Loucy (cell line): ENCODE measurements at regions not wholly inside any gene's neighbourhood (a gene's known extent, or its start where the extent isn't known, plus 50 kb on each side); places are given as distances from the start of the nearest gene placed in this dataset.
A peak's percentile ranks its signal among the peaks of the same experiment; 100 is the strongest.

Source experiments
- H2AFZ ChIP-seq: fragments of 200-600 bp; sonication (generic); 2 replicates; pipeline ENCODE4 v1.6.0; 2016; ENCODE audit warnings: antibody characterized with exemption, mild to moderate bottlenecking, low read length, moderate library complexity
- H3F3A ChIP-seq: fragments of 200-600 bp; 2 replicates; pipeline ENCODE4 v1.6.0; 2016; ENCODE audit warnings: antibody characterized with exemption, low read depth, mild to moderate bottlenecking
- H3K27me3 ChIP-seq: fragments of 200-600 bp; sonication (generic); 2 replicates; pipeline ENCODE4 v1.6.1; 2014; ENCODE audit warnings: low read length, mild to moderate bottlenecking; ENCODE audit not compliant: insufficient read depth, poor library complexity, severe bottlenecking
- H3K36me3 ChIP-seq: fragments of 200-600 bp; sonication (generic); 2 replicates; pipeline ENCODE4 v1.6.1; 2016; ENCODE audit warnings: low read length; ENCODE audit not compliant: insufficient read depth
- H3K4me1 ChIP-seq: fragments of 200-600 bp; sonication (generic); 2 replicates; pipeline ENCODE4 v1.5.1; 2014; ENCODE audit warnings: low read length, mild to moderate bottlenecking; ENCODE audit not compliant: insufficient read depth, poor library complexity, severe bottlenecking
- H3K4me2 ChIP-seq: fragments of 200-600 bp; sonication (generic); 2 replicates; pipeline ENCODE4 v1.6.0; 2014; ENCODE audit warnings: antibody characterized with exemption, low read length, low read depth, mild to moderate bottlenecking; ENCODE audit not compliant: poor library complexity, severe bottlenecking
- H3K4me3 ChIP-seq: fragments of 200-600 bp; sonication (generic); 2 replicates; pipeline ENCODE4 v1.5.1; 2014; ENCODE audit warnings: low read length, mild to moderate bottlenecking, mixed read lengths; ENCODE audit not compliant: poor library complexity, severe bottlenecking
- H3K79me2 ChIP-seq: fragments of 200-600 bp; sonication (generic); 2 replicates; pipeline ENCODE4 v1.6.1; 2014; ENCODE audit warnings: low read length; ENCODE audit not compliant: insufficient read depth
- H3K9ac ChIP-seq: fragments of 200-600 bp; sonication (generic); 2 replicates; pipeline ENCODE4 v1.6.0; 2014; ENCODE audit warnings: mild to moderate bottlenecking, low read depth, low read length, moderate library complexity; ENCODE audit not compliant: poor library complexity, severe bottlenecking
- H3K9me2 ChIP-seq: fragments of 200-600 bp; sonication (generic); replicated peaks from 2 replicates; pipeline ENCODE4 v1.6.1; 2016; ENCODE audit warnings: low read depth, low read length, mixed read lengths
- H3K9me3 ChIP-seq: fragments of 200-600 bp; sonication (generic); 2 replicates; pipeline ENCODE4 v1.6.1; 2014; ENCODE audit warnings: mild to moderate bottlenecking, antibody characterized with exemption, low read length, low read depth; ENCODE audit not compliant: insufficient read depth
- H4K20me1 ChIP-seq: fragments of 200-600 bp; sonication (generic); 2 replicates; pipeline ENCODE4 v1.6.0; 2014; ENCODE audit warnings: antibody characterized with exemption, low read length, mild to moderate bottlenecking; ENCODE audit not compliant: insufficient read depth, poor library complexity, severe bottlenecking
- EZH2phosphoT487 ChIP-seq: fragments of 200-600 bp; IDR thresholded peaks from 2 replicates; pipeline ENCODE4 v1.6.1; 2018; ENCODE audit warnings: antibody characterized with exemption, mild to moderate bottlenecking, moderate library complexity, borderline replicate concordance
- TF ChIP-seq, protein P1 (sequence below): fragments of 200-600 bp; sonication (generic); conservative IDR thresholded peaks from 2 replicates; pipeline ENCODE4 v1.5.1; 2014; ENCODE audit warnings: mild to moderate bottlenecking, antibody characterized with exemption, low read length

DNA sequence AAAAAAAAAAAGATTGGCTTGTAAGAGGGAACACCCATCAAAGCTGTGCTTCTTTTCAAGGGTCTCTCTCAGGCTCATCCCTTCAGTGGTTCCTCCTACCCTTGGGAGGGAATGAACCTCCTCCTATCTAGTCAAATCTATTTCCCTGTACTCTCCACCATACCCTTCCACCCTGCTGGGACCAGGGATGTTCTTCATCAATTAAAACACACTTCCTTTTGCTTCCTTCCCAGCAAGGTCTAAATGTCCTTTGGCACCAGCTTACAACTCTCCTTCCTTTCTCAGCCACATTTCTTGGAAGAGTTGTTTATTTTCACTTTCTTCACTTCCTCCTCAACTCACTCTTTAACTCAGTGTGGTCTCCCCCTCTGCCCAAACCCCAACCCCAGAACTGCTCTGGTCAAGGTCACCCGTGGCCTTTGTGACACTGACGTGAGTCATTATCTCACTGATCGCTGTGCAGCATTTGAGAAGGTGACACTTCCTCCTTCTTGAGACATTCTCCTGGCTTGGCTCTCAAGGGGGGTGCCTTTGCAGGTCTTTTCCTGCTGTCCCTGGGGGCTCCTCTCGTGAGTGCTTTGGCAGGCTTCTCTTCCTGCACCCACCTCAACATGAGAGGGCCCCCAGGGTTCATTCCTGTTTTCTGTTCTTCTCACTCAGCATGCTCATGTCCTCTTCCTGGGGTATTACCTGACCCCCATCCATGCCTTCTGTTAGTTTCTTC is 210.5 kb upstream of the TLE3 start:
- H3K4me1 ChIP-seq = peaks cover 23% of the 10 kb centered on the region
- H2AFZ ChIP-seq = peak overlapping the region; percentile 68
- H3K9me3 ChIP-seq = no peaks in the 10 kb centered on the region
- H3K79me2 ChIP-seq = no peaks in the 10 kb centered on the region
- H3K27me3 ChIP-seq = no peaks in the 10 kb centered on the region
- no peak overlapping the region for H3K4me3 ChIP-seq
- no peaks in the 10 kb centered on the region for H4K20me1 ChIP-seq
- no peaks in the 10 kb centered on the region for H3F3A ChIP-seq
- peak overlapping the region; percentile 36 for H3K4me2 ChIP-seq
- TF ChIP-seq, protein P1, sequence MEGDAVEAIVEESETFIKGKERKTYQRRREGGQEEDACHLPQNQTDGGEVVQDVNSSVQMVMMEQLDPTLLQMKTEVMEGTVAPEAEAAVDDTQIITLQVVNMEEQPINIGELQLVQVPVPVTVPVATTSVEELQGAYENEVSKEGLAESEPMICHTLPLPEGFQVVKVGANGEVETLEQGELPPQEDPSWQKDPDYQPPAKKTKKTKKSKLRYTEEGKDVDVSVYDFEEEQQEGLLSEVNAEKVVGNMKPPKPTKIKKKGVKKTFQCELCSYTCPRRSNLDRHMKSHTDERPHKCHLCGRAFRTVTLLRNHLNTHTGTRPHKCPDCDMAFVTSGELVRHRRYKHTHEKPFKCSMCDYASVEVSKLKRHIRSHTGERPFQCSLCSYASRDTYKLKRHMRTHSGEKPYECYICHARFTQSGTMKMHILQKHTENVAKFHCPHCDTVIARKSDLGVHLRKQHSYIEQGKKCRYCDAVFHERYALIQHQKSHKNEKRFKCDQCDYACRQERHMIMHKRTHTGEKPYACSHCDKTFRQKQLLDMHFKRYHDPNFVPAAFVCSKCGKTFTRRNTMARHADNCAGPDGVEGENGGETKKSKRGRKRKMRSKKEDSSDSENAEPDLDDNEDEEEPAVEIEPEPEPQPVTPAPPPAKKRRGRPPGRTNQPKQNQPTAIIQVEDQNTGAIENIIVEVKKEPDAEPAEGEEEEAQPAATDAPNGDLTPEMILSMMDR = no peak
- TF ChIP-seq EZH2phosphoT487 = no peak
- H3K36me3 ChIP-seq = no peaks in the 10 kb centered on the region
- H3K9me2 ChIP-seq = no peaks in the 10 kb centered on the region
- no peak overlapping the region for H3K9ac ChIP-seq

DNA sequence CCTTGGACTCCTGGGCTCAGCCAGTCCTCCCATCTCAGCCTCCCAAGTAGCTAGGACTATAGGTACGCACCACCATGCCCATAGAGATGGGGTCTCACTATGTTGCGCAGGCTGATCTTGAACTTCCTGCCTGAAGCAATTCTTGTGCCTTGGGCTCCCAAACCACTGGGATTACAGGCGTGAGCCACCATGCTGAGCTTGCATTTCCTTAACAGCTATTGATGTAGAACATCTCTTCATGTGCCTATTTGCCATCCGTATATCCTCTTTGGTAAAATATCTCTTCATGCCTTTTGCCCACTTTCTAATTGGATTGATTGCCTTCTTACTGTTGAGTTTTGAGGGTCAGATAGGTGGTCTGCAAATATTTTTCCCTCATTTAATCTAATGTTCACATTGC is 208.9 kb upstream of the TLE3 start:
- no peak for TF ChIP-seq EZH2phosphoT487
- TF ChIP-seq, protein P1 = no peak
- H3K4me3 ChIP-seq = no peak overlapping the region
- H3F3A ChIP-seq = no peaks in the 10 kb centered on the region
- no peaks in the 10 kb centered on the region for H3K79me2 ChIP-seq
- no peak overlapping the region for H3K4me2 ChIP-seq
- H2AFZ ChIP-seq = no peak overlapping the region
- no peaks in the 10 kb centered on the region for H3K9me3 ChIP-seq
- no peaks in the 10 kb centered on the region for H3K27me3 ChIP-seq
- H3K9me2 ChIP-seq = no peaks in the 10 kb centered on the region
- H4K20me1 ChIP-seq = no peaks in the 10 kb centered on the region
- H3K4me1 ChIP-seq = peaks cover 23% of the 10 kb centered on the region
- H3K9ac ChIP-seq = no peak overlapping the region
- no peaks in the 10 kb centered on the region for H3K36me3 ChIP-seq

DNA sequence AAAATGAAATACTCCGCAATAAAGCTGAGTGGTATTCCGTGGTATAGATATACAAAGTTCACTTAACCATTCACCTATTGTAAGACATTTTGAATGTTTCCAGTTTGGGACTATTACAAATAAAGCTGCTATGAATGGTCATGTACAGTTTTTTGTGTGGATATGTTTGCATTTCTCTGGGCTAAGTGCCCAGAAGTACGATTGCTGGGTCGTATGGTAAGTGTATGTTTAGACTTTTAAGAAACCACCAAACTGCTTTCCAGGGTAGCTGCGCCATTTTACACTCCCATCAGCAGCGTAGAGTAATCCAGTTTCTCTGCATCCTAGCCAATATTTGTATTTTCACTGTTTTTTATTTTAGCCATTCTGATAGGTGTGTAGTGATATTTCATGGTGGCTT is 208.4 kb upstream of the TLE3 start:
- Histone ChIP-seq H3K36me3 (no peaks in the 10 kb centered on the region), H2AFZ (no peak overlapping the region), H3K4me3 (no peak overlapping the region), H3K9me3 (no peaks in the 10 kb centered on the region), H3K4me1 (peaks cover 23% of the 10 kb centered on the region), H3K9ac (no peak overlapping the region), H3K27me3 (no peaks in the 10 kb centered on the region), H3K9me2 (no peaks in the 10 kb centered on the region), H3K4me2 (no peak overlapping the region), H3F3A (no peaks in the 10 kb centered on the region), H3K79me2 (no peaks in the 10 kb centered on the region), H4K20me1 (no peaks in the 10 kb centered on the region)
- TF ChIP-seq, protein P1 = no peak
- TF ChIP-seq EZH2phosphoT487 = no peak
